GM12878 (cell line): ENCODE measurements at regions not wholly inside any gene's neighbourhood (a gene's known extent, or its start where the extent isn't known, plus 50 kb on each side); places are given as distances from the start of the nearest gene placed in this dataset.

Experiments
- CHD2 ChIP-seq: IDR thresholded peaks from 2 replicates; pipeline ENCODE4 v1.6.1; 2011; ENCODE audit warnings: low read depth, low read length, improper control_type of control experiment, borderline replicate concordance
- EP300 ChIP-seq, 2 experiments: fragments of 150-350 bp in 1 of 2; IDR thresholded peaks; 2 replicates each; pipeline ENCODE4 v1.6.1; 2011 to 2012; ENCODE audit warnings: low read depth in 2 of 2, low read length in 2 of 2, borderline replicate concordance in 1 of 2, improper control_type of control experiment in 1 of 2, inconsistent platforms in 1 of 2; ENCODE audit not compliant: control insufficient read depth in 1 of 2
- HCFC1 ChIP-seq: fragments of 150-350 bp; IDR thresholded peaks from 2 replicates; pipeline ENCODE4 v1.6.1; 2014; ENCODE audit warnings: low read length
- MEF2A ChIP-seq: IDR thresholded peaks from 2 replicates; pipeline ENCODE4 v1.6.1; 2011; ENCODE audit warnings: low read depth, mild to moderate bottlenecking, low read length, moderate library complexity; ENCODE audit not compliant: insufficient read depth
- MXI1 ChIP-seq: fragments of 150-350 bp; IDR thresholded peaks from 2 replicates; pipeline ENCODE4 v1.6.1; 2011; ENCODE audit warnings: low read depth, mild to moderate bottlenecking, inconsistent platforms, low read length, improper control_type of control experiment
- POLR2A ChIP-seq: IDR thresholded peaks from 2 replicates; pipeline ENCODE4 v1.6.1; 2011; ENCODE audit warnings: low read depth, mild to moderate bottlenecking, low read length
- POLR2AphosphoS5 ChIP-seq: IDR thresholded peaks from 2 replicates; pipeline ENCODE4 v1.6.1; 2011; ENCODE audit warnings: mild to moderate bottlenecking, low read length, inconsistent platforms
- SUZ12 ChIP-seq: fragments of 200-600 bp; sonication (generic); IDR thresholded peaks from one replicate; pipeline ENCODE4 v1.6.1; 2018; ENCODE audit warnings: antibody characterized with exemption, mild to moderate bottlenecking; ENCODE audit not compliant: unreplicated experiment
- TCF7 ChIP-seq: IDR thresholded peaks from 2 replicates; pipeline ENCODE4 v1.6.1; 2014; ENCODE audit warnings: antibody characterized with exemption, borderline replicate concordance
- ZNF217 ChIP-seq: fragments of 450-650 bp; IDR thresholded peaks from 2 replicates; pipeline ENCODE4 v1.6.1; 2017; ENCODE audit warnings: antibody characterized with exemption, mild to moderate bottlenecking
- TF ChIP-seq, protein P1 (sequence below), 3 experiments: IDR thresholded peaks in 2 of 3; conservative IDR thresholded peaks in 1 of 3; 2 replicates each; pipeline ENCODE4 v1.5.1; 2011; ENCODE audit warnings: low read depth in 3 of 3, low read length in 3 of 3, mild to moderate bottlenecking in 3 of 3, control low read depth in 2 of 3, moderate library complexity in 2 of 3, inconsistent platforms in 1 of 3, mixed read lengths in 1 of 3; ENCODE audit not compliant: control insufficient read depth in 2 of 3, insufficient read depth in 1 of 3; ENCODE audit errors: extremely low read depth in 1 of 3

DNA sequence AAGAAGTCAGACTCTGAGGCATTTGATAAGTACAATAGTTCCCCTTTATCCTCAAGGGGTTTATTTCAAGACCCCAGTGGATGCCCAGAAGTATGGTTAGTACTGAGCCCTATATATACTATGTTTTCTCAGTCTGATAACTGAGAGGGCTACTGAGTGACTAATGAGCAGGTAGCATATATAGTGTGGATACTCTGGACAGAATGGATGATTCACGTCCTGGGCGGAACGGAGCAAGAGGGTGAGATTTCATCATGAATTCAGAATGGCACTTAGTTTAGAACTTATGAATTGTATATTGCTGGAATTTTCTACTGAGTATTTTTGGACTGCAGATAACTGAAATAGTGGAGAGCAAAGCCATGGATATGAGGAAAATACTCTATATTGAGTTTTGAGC, 457.6 kb downstream of the PLK2 start:
- no peak for TF ChIP-seq SUZ12
- TF ChIP-seq CHD2 = no peak
- TF ChIP-seq TCF7 = no peak
- no peak for TF ChIP-seq HCFC1
- TF ChIP-seq, protein P1, sequence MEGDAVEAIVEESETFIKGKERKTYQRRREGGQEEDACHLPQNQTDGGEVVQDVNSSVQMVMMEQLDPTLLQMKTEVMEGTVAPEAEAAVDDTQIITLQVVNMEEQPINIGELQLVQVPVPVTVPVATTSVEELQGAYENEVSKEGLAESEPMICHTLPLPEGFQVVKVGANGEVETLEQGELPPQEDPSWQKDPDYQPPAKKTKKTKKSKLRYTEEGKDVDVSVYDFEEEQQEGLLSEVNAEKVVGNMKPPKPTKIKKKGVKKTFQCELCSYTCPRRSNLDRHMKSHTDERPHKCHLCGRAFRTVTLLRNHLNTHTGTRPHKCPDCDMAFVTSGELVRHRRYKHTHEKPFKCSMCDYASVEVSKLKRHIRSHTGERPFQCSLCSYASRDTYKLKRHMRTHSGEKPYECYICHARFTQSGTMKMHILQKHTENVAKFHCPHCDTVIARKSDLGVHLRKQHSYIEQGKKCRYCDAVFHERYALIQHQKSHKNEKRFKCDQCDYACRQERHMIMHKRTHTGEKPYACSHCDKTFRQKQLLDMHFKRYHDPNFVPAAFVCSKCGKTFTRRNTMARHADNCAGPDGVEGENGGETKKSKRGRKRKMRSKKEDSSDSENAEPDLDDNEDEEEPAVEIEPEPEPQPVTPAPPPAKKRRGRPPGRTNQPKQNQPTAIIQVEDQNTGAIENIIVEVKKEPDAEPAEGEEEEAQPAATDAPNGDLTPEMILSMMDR (IDR thresholded peaks at IDR 0.05 in 2 of 3, conservative IDR thresholded peaks at IDR 0.05 in 1 of 3; ENCODE audit: control insufficient read depth in 2 of 3, extremely low read depth in 1 of 3, insufficient read depth in 1 of 3, low read depth in 3 of 3, low read length in 3 of 3) = no peak
- no peak for TF ChIP-seq POLR2AphosphoS5
- TF ChIP-seq ZNF217 = no peak
- TF ChIP-seq MXI1 = no peak
- TF ChIP-seq POLR2A = no peak
- TF ChIP-seq MEF2A = no peak
- no peak for TF ChIP-seq EP300 (IDR thresholded peaks at IDR 0.05; ENCODE audit: borderline replicate concordance in 1 of 2, control insufficient read depth in 1 of 2, low read depth in 2 of 2, low read length in 2 of 2)
